OCI-LY1 (cell line): ENCODE measurements at regions not wholly inside any gene's neighbourhood (a gene's known extent, or its start where the extent isn't known, plus 50 kb on each side); places are given as distances from the start of the nearest gene placed in this dataset.

Experiments used
- H2AFZ ChIP-seq: fragments of 200-600 bp; sonication (generic), shearing (Covaris generic); 2 replicates; pipeline ENCODE4 v1.6.0; 2014; ENCODE audit warnings: antibody characterized with exemption, mild to moderate bottlenecking, low read length
- H3F3A ChIP-seq: fragments of 200-600 bp; sonication (generic), shearing (Covaris generic); 2 replicates; pipeline ENCODE4 v1.6.0; 2014; ENCODE audit warnings: mild to moderate bottlenecking, antibody characterized with exemption, low read length, moderate library complexity; ENCODE audit not compliant: insufficient read depth
- H3K27ac ChIP-seq: fragments of 200-600 bp; sonication (generic); 2 replicates; pipeline ENCODE4 v1.5.1; 2014; ENCODE audit warnings: low read length, mixed run types, mild to moderate bottlenecking, low read depth; ENCODE audit not compliant: poor library complexity, severe bottlenecking
- H3K27me3 ChIP-seq: fragments of 200-600 bp; sonication (generic); 2 replicates; pipeline ENCODE4 v1.6.0; 2014; ENCODE audit warnings: antibody characterized with exemption, mild to moderate bottlenecking, low read length, moderate library complexity; ENCODE audit not compliant: insufficient read depth
- H3K36me3 ChIP-seq: fragments of 200-600 bp; sonication (generic); 2 replicates; pipeline ENCODE4 v1.6.1; 2014; ENCODE audit warnings: mild to moderate bottlenecking, antibody characterized with exemption, low read length, moderate library complexity, mixed read lengths; ENCODE audit not compliant: insufficient read depth
- H3K4me1 ChIP-seq: fragments of 200-600 bp; sonication (generic); 2 replicates; pipeline ENCODE4 v1.5.1; 2014; ENCODE audit warnings: mild to moderate bottlenecking, low read length, moderate library complexity; ENCODE audit not compliant: insufficient read depth, severe bottlenecking
- H3K4me2 ChIP-seq: fragments of 200-600 bp; sonication (generic), shearing (Covaris generic); 2 replicates; pipeline ENCODE4 v1.6.1; 2014; ENCODE audit warnings: low read length
- H3K4me3 ChIP-seq: fragments of 200-600 bp; sonication (generic); 2 replicates; pipeline ENCODE4 v1.5.1; 2014; ENCODE audit warnings: low read length, low read depth, mild to moderate bottlenecking, mixed read lengths; ENCODE audit not compliant: poor library complexity, severe bottlenecking
- H3K79me2 ChIP-seq: fragments of 200-600 bp; shearing (Covaris generic); 2 replicates; pipeline ENCODE4 v1.6.1; 2016; ENCODE audit warnings: mixed run types, low read length, mixed read lengths; ENCODE audit not compliant: insufficient read depth
- H3K9ac ChIP-seq: fragments of 200-600 bp; sonication (generic), shearing (Covaris generic); 2 replicates; pipeline ENCODE4 v1.6.1; 2014; ENCODE audit warnings: mild to moderate bottlenecking, low read length, mixed read lengths
- H3K9me2 ChIP-seq: fragments of 200-600 bp; sonication (generic), shearing (Covaris generic); 2 replicates; pipeline ENCODE4 v1.6.1; 2014; ENCODE audit warnings: low read depth, mild to moderate bottlenecking, low read length, mixed read lengths
- H3K9me3 ChIP-seq: fragments of 200-600 bp; shearing (Covaris generic); 2 replicates; pipeline ENCODE4 v1.6.1; 2014; ENCODE audit warnings: low read length, mixed read lengths
- H4K20me1 ChIP-seq: fragments of 200-600 bp; sonication (generic), shearing (Covaris generic); 2 replicates; pipeline ENCODE4 v1.6.0; 2016; ENCODE audit warnings: mild to moderate bottlenecking, low read length; ENCODE audit not compliant: insufficient read depth
- CTCF ChIP-seq: fragments of 200-600 bp; sonication (generic), shearing (Covaris generic); IDR thresholded peaks from 2 replicates; pipeline ENCODE4 v1.5.1; 2017; ENCODE audit warnings: mild to moderate bottlenecking, antibody characterized with exemption, low read length, moderate library complexity, mixed read lengths
- EZH2 ChIP-seq: fragments of 200-600 bp; sonication (generic), shearing (Covaris generic); IDR thresholded peaks from 2 replicates; pipeline ENCODE4 v1.8.0; 2017; ENCODE audit warnings: borderline replicate concordance, mixed run types, mild to moderate bottlenecking, antibody characterized with exemption, low read length, moderate library complexity, mixed read lengths

GRCh38 chr6:164570801-164571200 is 738.6 kb downstream of the C6orf118 start:
- Histone ChIP-seq H4K20me1 (no peaks in the 10 kb centered on the region), H3K36me3 (no peaks in the 10 kb centered on the region), H3K4me2 (no peak overlapping the region), H3K79me2 (no peaks in the 10 kb centered on the region), H3K27me3 (no peaks in the 10 kb centered on the region), H3K27ac (no peak overlapping the region), H3K9me2 (no peaks in the 10 kb centered on the region), H3K4me3 (no peak overlapping the region), H2AFZ (no peak overlapping the region), H3F3A (no peaks in the 10 kb centered on the region), H3K9ac (no peak overlapping the region), H3K4me1 (no peaks in the 10 kb centered on the region), H3K9me3 (no peaks in the 10 kb centered on the region)
- TF ChIP-seq CTCF (no peak), EZH2 (no peak)

DNA sequence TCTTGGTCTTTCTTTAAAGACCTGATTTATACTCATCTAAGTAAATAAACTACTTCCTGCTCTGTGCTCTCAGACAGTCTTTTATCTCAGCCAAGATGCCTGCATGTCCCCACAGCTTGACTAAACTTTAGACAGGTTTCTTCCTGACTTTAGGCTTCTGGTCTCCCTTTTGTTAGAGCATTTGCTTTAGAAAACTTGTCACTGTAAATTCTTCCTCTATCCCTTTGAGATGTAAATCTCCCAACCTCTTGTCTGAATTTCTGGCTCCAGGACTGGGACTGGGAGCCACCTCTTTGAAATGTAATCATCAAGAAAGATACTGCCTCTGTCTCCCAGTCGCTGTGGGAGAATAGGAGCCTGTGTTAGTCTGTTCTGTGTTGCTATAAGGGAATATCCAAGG is 739.9 kb downstream of the C6orf118 start:
- H3K27me3 ChIP-seq: no peaks in the 10 kb centered on the region
- no peak overlapping the region for H3K4me3 ChIP-seq
- no peak overlapping the region for H3K27ac ChIP-seq
- no peak overlapping the region for H2AFZ ChIP-seq
- H3K4me2 ChIP-seq: no peak overlapping the region
- H4K20me1 ChIP-seq: no peaks in the 10 kb centered on the region
- H3K4me1 ChIP-seq: no peaks in the 10 kb centered on the region
- H3K36me3 ChIP-seq: no peaks in the 10 kb centered on the region
- H3K79me2 ChIP-seq: no peaks in the 10 kb centered on the region
- no peak overlapping the region for H3K9ac ChIP-seq
- H3F3A ChIP-seq: no peaks in the 10 kb centered on the region
- no peaks in the 10 kb centered on the region for H3K9me2 ChIP-seq
- TF ChIP-seq EZH2 (no peak), CTCF (no peak)
- no peaks in the 10 kb centered on the region for H3K9me3 ChIP-seq

GRCh38 chr6:164563924-164564323 is 745.5 kb downstream of the C6orf118 start:
- Histone ChIP-seq H3K9me3 (no peaks in the 10 kb centered on the region), H3F3A (no peaks in the 10 kb centered on the region)

More at GRCh38 chr6:164563924-164564323, 745.5 kb downstream of the C6orf118 start:
- Histone ChIP-seq H3K27ac (no peak overlapping the region), H3K4me2 (no peak overlapping the region), H3K36me3 (no peaks in the 10 kb centered on the region), H2AFZ (no peak overlapping the region), H3K9me2 (no peaks in the 10 kb centered on the region), H4K20me1 (no peaks in the 10 kb centered on the region), H3K4me1 (no peaks in the 10 kb centered on the region), H3K9ac (no peak overlapping the region), H3K4me3 (no peak overlapping the region), H3K79me2 (no peaks in the 10 kb centered on the region), H3K27me3 (no peaks in the 10 kb centered on the region)
- TF ChIP-seq EZH2: no peak
- no peak for TF ChIP-seq CTCF
